Neural cell (in vitro differentiated cells): ENCODE measurements at regions not wholly inside any gene's neighbourhood (a gene's known extent, or its start where the extent isn't known, plus 50 kb on each side); places are given as distances from the start of the nearest gene placed in this dataset.

ENCODE experiments used
- H2AFZ ChIP-seq: fragments of 200-600, 300-800 bp; sonication (generic), shearing (Covaris generic); 2 replicates; pipeline ENCODE4 v1.6.0; 2014; ENCODE audit warnings: low read depth, mild to moderate bottlenecking, antibody characterized with exemption, low read length, moderate library complexity
- H3F3A ChIP-seq: fragments of 200-600 bp; shearing (Covaris generic); 2 replicates; pipeline ENCODE4 v1.6.1; 2016; ENCODE audit warnings: mild to moderate bottlenecking, moderate library complexity, mixed read lengths, antibody characterized with exemption, low read length; ENCODE audit not compliant: insufficient read depth, poor library complexity, severe bottlenecking
- H3K27ac ChIP-seq: fragments of 200-600, 300-800 bp; sonication (generic), shearing (Covaris generic); 2 replicates; pipeline ENCODE4 v1.5.1; 2014; ENCODE audit warnings: mild to moderate bottlenecking, low read length, moderate library complexity
- H3K27me3 ChIP-seq: fragments of 300-800, 200-600 bp; sonication (generic), shearing (Covaris generic); 2 replicates; pipeline ENCODE4 v1.6.0; 2014; ENCODE audit warnings: mild to moderate bottlenecking, low read depth, low read length, moderate library complexity; ENCODE audit not compliant: insufficient read depth
- H3K36me3 ChIP-seq: fragments of 300-800, 200-600 bp; sonication (generic), shearing (Covaris generic); 2 replicates; pipeline ENCODE4 v1.5.1; 2014; ENCODE audit warnings: mild to moderate bottlenecking, antibody characterized with exemption, low read length, moderate library complexity; ENCODE audit not compliant: insufficient read depth
- H3K4me2 ChIP-seq: fragments of 300-800, 200-600 bp; sonication (generic), shearing (Covaris generic); 2 replicates; pipeline ENCODE4 v1.6.0; 2014; ENCODE audit warnings: mild to moderate bottlenecking, low read length
- H3K4me3 ChIP-seq: fragments of 300-800, 200-600 bp; sonication (generic), shearing (Covaris generic); 2 replicates; pipeline ENCODE4 v1.5.1; 2014; ENCODE audit warnings: mild to moderate bottlenecking, low read length, moderate library complexity
- H3K79me2 ChIP-seq: fragments of 200-600 bp; shearing (Covaris generic); replicated peaks from 2 replicates; pipeline ENCODE4 v1.6.0; 2014; ENCODE audit warnings: mild to moderate bottlenecking, low read length, moderate library complexity; ENCODE audit not compliant: insufficient read depth
- H3K9ac ChIP-seq: fragments of 300-800, 200-600 bp; sonication (generic), shearing (Covaris generic); 2 replicates; pipeline ENCODE4 v1.6.1; 2016; ENCODE audit warnings: mild to moderate bottlenecking, low read length, mixed read lengths
- H3K9me2 ChIP-seq: fragments of 200-600 bp; shearing (Covaris generic); 2 replicates; pipeline ENCODE4 v1.6.1; 2016; ENCODE audit warnings: mild to moderate bottlenecking, low read length, mixed read lengths; ENCODE audit not compliant: insufficient read depth
- H3K9me3 ChIP-seq: fragments of 200-600, 300-800 bp; sonication (generic), shearing (Covaris generic); 2 replicates; pipeline ENCODE4 v1.6.1; 2016; ENCODE audit warnings: mild to moderate bottlenecking, mixed run types, low read length, moderate library complexity, mixed read lengths
- H4K20me1 ChIP-seq: fragments of 200-600 bp; shearing (Covaris generic); 2 replicates; pipeline ENCODE4 v1.6.1; 2016; ENCODE audit warnings: mild to moderate bottlenecking, mixed run types; ENCODE audit not compliant: insufficient read depth
- CTCF ChIP-seq: fragments of 450-650 bp; IDR thresholded peaks from 2 replicates; pipeline ENCODE4 v1.5.1; 2014; ENCODE audit warnings: antibody characterized with exemption, mild to moderate bottlenecking, moderate library complexity; ENCODE audit not compliant: poor library complexity, severe bottlenecking
- EP300 ChIP-seq: fragments of 450-650 bp; conservative IDR thresholded peaks from 2 replicates; pipeline ENCODE4 v1.6.1; 2014; ENCODE audit warnings: antibody characterized with exemption, mild to moderate bottlenecking, moderate library complexity; ENCODE audit not compliant: poor library complexity, severe bottlenecking
- EZH2 ChIP-seq: fragments of 200-600, 300-800 bp; shearing (Covaris generic), sonication (generic); IDR thresholded peaks from 2 replicates; pipeline ENCODE4 v1.6.1; 2014; ENCODE audit warnings: antibody characterized with exemption, low read length, borderline replicate concordance, mild to moderate bottlenecking; ENCODE audit not compliant: insufficient read depth, poor library complexity, severe bottlenecking
- MXI1 ChIP-seq: fragments of 450-650 bp; conservative IDR thresholded peaks from 2 replicates; pipeline ENCODE4 v1.6.1; 2014; ENCODE audit warnings: antibody characterized with exemption, mild to moderate bottlenecking; ENCODE audit not compliant: poor library complexity, severe bottlenecking
- POLR2AphosphoS5 ChIP-seq: IDR thresholded peaks from 2 replicates; pipeline ENCODE4 v1.6.1; 2012
- RAD21 ChIP-seq: fragments of 450-650 bp; conservative IDR thresholded peaks from 2 replicates; pipeline ENCODE4 v1.6.1; 2014; ENCODE audit warnings: antibody characterized with exemption, mild to moderate bottlenecking, moderate library complexity
- REST ChIP-seq: IDR thresholded peaks from 2 replicates; pipeline ENCODE4 v1.6.1; 2012; ENCODE audit warnings: borderline replicate concordance
- SMC3 ChIP-seq: fragments of 450-650 bp; conservative IDR thresholded peaks from 2 replicates; pipeline ENCODE4 v1.6.1; 2014; ENCODE audit warnings: antibody characterized with exemption, mild to moderate bottlenecking, moderate library complexity; ENCODE audit not compliant: poor library complexity
- TAF1 ChIP-seq: IDR thresholded peaks from 2 replicates; pipeline ENCODE4 v1.6.1; 2012; ENCODE audit warnings: low read depth

DNA sequence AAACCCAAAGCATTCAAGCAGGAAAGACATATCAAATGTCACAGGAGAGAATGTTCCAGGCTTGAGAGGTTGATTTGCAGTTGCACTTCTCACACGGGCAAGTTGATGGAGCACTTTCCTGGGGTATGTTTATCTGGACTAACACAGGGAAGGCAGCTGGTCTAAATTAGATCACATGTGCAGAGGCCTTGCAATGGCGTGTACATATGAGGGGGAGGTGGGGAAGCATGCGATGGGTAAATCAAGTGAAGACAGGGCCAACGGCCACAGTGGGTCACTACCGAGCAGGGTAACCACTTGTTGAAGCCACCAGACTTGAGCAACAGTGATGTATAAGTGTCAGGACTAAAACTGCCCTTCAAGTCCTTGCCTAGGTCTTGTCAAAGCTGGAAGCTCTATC is 156.6 kb upstream of the MAF start:
- no peak overlapping the region for H3K4me2 ChIP-seq
- H3K27ac ChIP-seq: no peak overlapping the region
- H2AFZ ChIP-seq: no peak overlapping the region
- H3K36me3 ChIP-seq: no peaks in the 10 kb centered on the region
- H3K9me3 ChIP-seq: no peaks in the 10 kb centered on the region
- H3K27me3 ChIP-seq: no peaks in the 10 kb centered on the region
- H3K79me2 ChIP-seq: no peaks in the 10 kb centered on the region
- H3K4me3 ChIP-seq: no peak overlapping the region
- no peaks in the 10 kb centered on the region for H4K20me1 ChIP-seq
- H3F3A ChIP-seq: no peaks in the 10 kb centered on the region
- no peaks in the 10 kb centered on the region for H3K9me2 ChIP-seq
- H3K9ac ChIP-seq: no peak overlapping the region
- TF ChIP-seq CTCF (no peak), EP300 (no peak), MXI1 (no peak), TAF1 (no peak), EZH2 (no peak), SMC3 (no peak), POLR2AphosphoS5 (no peak), RAD21 (no peak), REST (no peak)

DNA sequence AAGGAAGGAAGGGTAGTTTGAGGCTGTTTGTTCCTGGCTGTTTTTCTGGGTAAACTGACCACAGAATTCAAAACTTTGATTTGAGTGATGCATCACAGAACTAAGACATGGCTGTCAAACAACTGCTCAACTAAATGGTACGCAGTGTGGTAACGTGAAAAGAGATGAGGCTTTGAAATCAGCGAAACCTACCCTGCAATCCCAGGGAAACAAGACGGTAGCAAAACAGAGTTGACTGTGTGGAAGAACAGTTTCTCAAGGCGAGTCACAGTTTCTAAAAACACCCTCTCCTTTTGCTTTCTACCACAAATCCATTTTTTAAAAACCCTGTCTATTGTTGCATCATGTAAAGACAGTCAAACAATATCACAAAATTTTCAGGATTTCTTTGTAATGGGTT is 156.0 kb upstream of the MAF start:
- Histone ChIP-seq H3K9me2 (no peaks in the 10 kb centered on the region), H3K9ac (no peak overlapping the region), H3K79me2 (no peaks in the 10 kb centered on the region), H3K36me3 (no peaks in the 10 kb centered on the region), H2AFZ (no peak overlapping the region), H4K20me1 (no peaks in the 10 kb centered on the region), H3K9me3 (no peaks in the 10 kb centered on the region), H3K4me2 (no peak overlapping the region), H3K27me3 (no peaks in the 10 kb centered on the region), H3K4me3 (no peak overlapping the region), H3K27ac (no peak overlapping the region), H3F3A (no peaks in the 10 kb centered on the region)
- TF ChIP-seq TAF1 (no peak), POLR2AphosphoS5 (no peak), REST (no peak), MXI1 (no peak), CTCF (no peak), EP300 (no peak), RAD21 (no peak), EZH2 (no peak), SMC3 (no peak)
